ENCODE measurements at regions not wholly inside any gene's neighbourhood (a gene's known extent, or its start where the extent isn't known, plus 50 kb on each side); places are given as distances from the start of the nearest gene placed in this dataset.
"Not testable (repeated sequence)": the region's sequence is repeated elsewhere in the genome, so short reads cannot be mapped to it uniquely, and the experiment has no call there.

- Mint-ChIP-seq H3K4me1 (no peaks in the 10 kb centered on the region), H3K36me3 (ENCODE audit: low read depth) (no peaks in the 10 kb centered on the region), H3K27me3 (ENCODE audit: low read depth) (no peaks in the 10 kb centered on the region), H3K27ac (ENCODE audit: unreplicated experiment) (no peak overlapping the region), H3K9me3 (no peaks in the 10 kb centered on the region), H3K4me3 (no peak overlapping the region)
- no peak for TF ChIP-seq CTCF (conservative IDR thresholded peaks at IDR 0.05)
- no peak for DNase-seq (ENCODE audit: low read depth, low spot score)
Measured at GRCh38 chr2:176999301-176999700, 213.3 kb upstream of the HNRNPA3 start.

- H3K4me1 Mint-ChIP-seq = no peaks in the 10 kb centered on the region
- DNase-seq (ENCODE audit: low read depth, low spot score) = no peak
- no peak overlapping the region for H3K4me3 Mint-ChIP-seq
- TF ChIP-seq CTCF (conservative IDR thresholded peaks at IDR 0.05) = no peak
- peaks cover 2% of the 10 kb centered on the region for H3K9me3 Mint-ChIP-seq
- H3K36me3 Mint-ChIP-seq (ENCODE audit: low read depth) = no peaks in the 10 kb centered on the region
- H3K27me3 Mint-ChIP-seq (ENCODE audit: low read depth) = no peaks in the 10 kb centered on the region
- H3K27ac Mint-ChIP-seq (ENCODE audit: unreplicated experiment) = no peak overlapping the region
Measured at GRCh38 chr2:177000061-177000714, 212.4 kb upstream of the HNRNPA3 start.

GRCh38 chr2:177000715-177001072, 211.9 kb upstream of the HNRNPA3 start:
- Mint-ChIP-seq H3K4me3 (no peak overlapping the region), H3K27ac (ENCODE audit: unreplicated experiment) (no peak overlapping the region), H3K36me3 (ENCODE audit: low read depth) (no peaks in the 10 kb centered on the region), H3K4me1 (no peaks in the 10 kb centered on the region), H3K9me3 (peaks cover 2% of the 10 kb centered on the region), H3K27me3 (ENCODE audit: low read depth) (no peaks in the 10 kb centered on the region)
- no peak for TF ChIP-seq CTCF (conservative IDR thresholded peaks at IDR 0.05)
- no peak for DNase-seq (ENCODE audit: low read depth, low spot score)

GRCh38 chr2:177001334-177001733, 211.3 kb upstream of the HNRNPA3 start:
- Mint-ChIP-seq H3K27ac (ENCODE audit: unreplicated experiment) (no peak overlapping the region), H3K4me1 (no peaks in the 10 kb centered on the region), H3K36me3 (ENCODE audit: low read depth) (no peaks in the 10 kb centered on the region), H3K9me3 (peaks cover 4% of the 10 kb centered on the region), H3K27me3 (ENCODE audit: low read depth) (no peaks in the 10 kb centered on the region), H3K4me3 (no peak overlapping the region)
- no peak for TF ChIP-seq CTCF (conservative IDR thresholded peaks at IDR 0.05)
- no peak for DNase-seq (ENCODE audit: low read depth, low spot score)

- no peak for DNase-seq (ENCODE audit: low read depth, low spot score)
- H3K4me3 Mint-ChIP-seq = no peak overlapping the region
- no peaks in the 10 kb centered on the region for H3K4me1 Mint-ChIP-seq
- H3K9me3 Mint-ChIP-seq = peaks cover 9% of the 10 kb centered on the region
- no peak for TF ChIP-seq CTCF (conservative IDR thresholded peaks at IDR 0.05)
- no peaks in the 10 kb centered on the region for H3K36me3 Mint-ChIP-seq (ENCODE audit: low read depth)
- H3K27ac Mint-ChIP-seq (ENCODE audit: unreplicated experiment) = no peak overlapping the region
- no peaks in the 10 kb centered on the region for H3K27me3 Mint-ChIP-seq (ENCODE audit: low read depth)
Measured at GRCh38 chr2:177002983-177003382, 209.6 kb upstream of the HNRNPA3 start.

- not testable (repeated sequence) for DNase-seq (ENCODE audit: low read depth, low spot score); H3K4me1 Mint-ChIP-seq; H3K27ac Mint-ChIP-seq (ENCODE audit: unreplicated experiment); H3K4me3 Mint-ChIP-seq; H3K36me3 Mint-ChIP-seq (ENCODE audit: low read depth); H3K27me3 Mint-ChIP-seq (ENCODE audit: low read depth); H3K9me3 Mint-ChIP-seq
Measured at GRCh38 chr2:177007726-177008125, 204.9 kb upstream of the HNRNPA3 start.

GRCh38 chr2:177008662-177009061, 203.9 kb upstream of the HNRNPA3 start:
- not testable (repeated sequence) for H3K36me3 Mint-ChIP-seq (ENCODE audit: low read depth); H3K27ac Mint-ChIP-seq (ENCODE audit: unreplicated experiment); H3K4me3 Mint-ChIP-seq; H3K27me3 Mint-ChIP-seq (ENCODE audit: low read depth); H3K9me3 Mint-ChIP-seq; H3K4me1 Mint-ChIP-seq; DNase-seq (ENCODE audit: low read depth, low spot score)

Data from neural crest cell (in vitro differentiated cells).